ENCODE measurements at regions not wholly inside any gene's neighbourhood (a gene's known extent, or its start where the extent isn't known, plus 50 kb on each side); places are given as distances from the start of the nearest gene placed in this dataset.

GRCh38 chrX:78822157-78822690 is 74.7 kb downstream of the LPAR4 start:
- TF ChIP-seq, protein P1, sequence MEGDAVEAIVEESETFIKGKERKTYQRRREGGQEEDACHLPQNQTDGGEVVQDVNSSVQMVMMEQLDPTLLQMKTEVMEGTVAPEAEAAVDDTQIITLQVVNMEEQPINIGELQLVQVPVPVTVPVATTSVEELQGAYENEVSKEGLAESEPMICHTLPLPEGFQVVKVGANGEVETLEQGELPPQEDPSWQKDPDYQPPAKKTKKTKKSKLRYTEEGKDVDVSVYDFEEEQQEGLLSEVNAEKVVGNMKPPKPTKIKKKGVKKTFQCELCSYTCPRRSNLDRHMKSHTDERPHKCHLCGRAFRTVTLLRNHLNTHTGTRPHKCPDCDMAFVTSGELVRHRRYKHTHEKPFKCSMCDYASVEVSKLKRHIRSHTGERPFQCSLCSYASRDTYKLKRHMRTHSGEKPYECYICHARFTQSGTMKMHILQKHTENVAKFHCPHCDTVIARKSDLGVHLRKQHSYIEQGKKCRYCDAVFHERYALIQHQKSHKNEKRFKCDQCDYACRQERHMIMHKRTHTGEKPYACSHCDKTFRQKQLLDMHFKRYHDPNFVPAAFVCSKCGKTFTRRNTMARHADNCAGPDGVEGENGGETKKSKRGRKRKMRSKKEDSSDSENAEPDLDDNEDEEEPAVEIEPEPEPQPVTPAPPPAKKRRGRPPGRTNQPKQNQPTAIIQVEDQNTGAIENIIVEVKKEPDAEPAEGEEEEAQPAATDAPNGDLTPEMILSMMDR (conservative IDR thresholded peaks at IDR 0.05 in 1 of 2, IDR thresholded peaks at IDR 0.05 in 1 of 2; ENCODE audit: extremely low read depth in 1 of 2, insufficient read depth in 1 of 2, low read depth in 1 of 2, low read length in 2 of 2) = no peak
- TF ChIP-seq EZH2 (IDR thresholded peaks at IDR 0.05; ENCODE audit: borderline replicate concordance, low read length) = no peak

All from mammary epithelial cell (primary cell).